GM19372 (cell line): ENCODE measurements at regions not wholly inside any gene's neighbourhood (a gene's known extent, or its start where the extent isn't known, plus 50 kb on each side); places are given as distances from the start of the nearest gene placed in this dataset.
"Not testable (repeated sequence)": the region's sequence is repeated elsewhere in the genome, so short reads cannot be mapped to it uniquely, and the experiment has no call there.

Experiments used
- ATAC-seq: cut with Tn5 transposase; IDR thresholded peaks from one replicate; pipeline ENCODE4 v1.9.1; 2021; ENCODE audit warnings: mild to moderate bottlenecking, low read depth, moderate library complexity; ENCODE audit not compliant: unreplicated experiment

GRCh38 chr6:71681234-71681867 lies 205.0 kb upstream of the RIMS1 start:
- ATAC-seq: no peak

- not testable (repeated sequence) for ATAC-seq
Observed at GRCh38 chr6:71686021-71686677, 200.2 kb upstream of the RIMS1 start.

GRCh38 chr6:71698702-71699101 lies 187.6 kb upstream of the RIMS1 start:
- ATAC-seq: no peak

- peak; percentile 70 for ATAC-seq
Observed at GRCh38 chr6:71706523-71706922, 179.8 kb upstream of the RIMS1 start.

GRCh38 chr6:71707059-71707458 lies 179.3 kb upstream of the RIMS1 start:
- ATAC-seq: no peak

GRCh38 chr6:71720705-71721104 lies 165.6 kb upstream of the RIMS1 start:
- no peak for ATAC-seq

GRCh38 chr6:71721642-71722041 lies 164.7 kb upstream of the RIMS1 start:
- ATAC-seq: no peak

- no peak for ATAC-seq
Observed at GRCh38 chr6:71722736-71723135, 163.6 kb upstream of the RIMS1 start.

GRCh38 chr6:71724456-71725125 lies 161.8 kb upstream of the RIMS1 start:
- ATAC-seq: no peak

- ATAC-seq: no peak
Observed at GRCh38 chr6:71725126-71725470, 161.3 kb upstream of the RIMS1 start.

GRCh38 chr6:71726121-71726520 lies 160.2 kb upstream of the RIMS1 start:
- ATAC-seq: no peak

GRCh38 chr6:71727632-71728294 lies 158.6 kb upstream of the RIMS1 start:
- peak; percentile 84 for ATAC-seq

GRCh38 chr6:71730284-71730683 lies 156.1 kb upstream of the RIMS1 start:
- ATAC-seq: no peak

GRCh38 chr6:71733970-71734899 lies 152.1 kb upstream of the RIMS1 start:
- no peak for ATAC-seq

- no peak for ATAC-seq
Observed at GRCh38 chr6:71737953-71738352, 148.4 kb upstream of the RIMS1 start.

- peak; percentile 79 for ATAC-seq
Observed at GRCh38 chr6:71745525-71745924, 140.8 kb upstream of the RIMS1 start.

- ATAC-seq: no peak
Observed at GRCh38 chr6:71766146-71766760, 120.1 kb upstream of the RIMS1 start.

GRCh38 chr6:71766796-71767195 lies 119.6 kb upstream of the RIMS1 start:
- no peak for ATAC-seq

GRCh38 chr6:71768356-71768755 lies 118.0 kb upstream of the RIMS1 start:
- ATAC-seq: no peak

- ATAC-seq: no peak
Observed at GRCh38 chr6:71808865-71809264, 77.5 kb upstream of the RIMS1 start.
